Osteocyte (in vitro differentiated cells): ENCODE measurements at regions not wholly inside any gene's neighbourhood (a gene's known extent, or its start where the extent isn't known, plus 50 kb on each side); places are given as distances from the start of the nearest gene placed in this dataset.

ENCODE experiments used
- DNase-seq: peaks from one replicate; pipeline ENCODE4 v3.0.0; 2021; ENCODE audit warnings: mixed read lengths; ENCODE audit not compliant: unreplicated experiment; ENCODE audit errors: extremely low spot score
- H3K27ac Mint-ChIP-seq: one replicate; pipeline ENCODE4 v1.8.0; 2021; ENCODE audit warnings: mild to moderate bottlenecking, mixed read lengths; ENCODE audit not compliant: unreplicated experiment
- H3K27me3 Mint-ChIP-seq: one replicate; pipeline ENCODE4 v1.8.0; 2021; ENCODE audit warnings: mixed read lengths; ENCODE audit not compliant: unreplicated experiment
- H3K36me3 Mint-ChIP-seq: one replicate; pipeline ENCODE4 v1.8.0; 2021; ENCODE audit warnings: mixed read lengths; ENCODE audit not compliant: unreplicated experiment
- H3K4me1 Mint-ChIP-seq: one replicate; pipeline ENCODE4 v1.8.0; 2021; ENCODE audit warnings: mixed read lengths; ENCODE audit not compliant: unreplicated experiment
- H3K4me3 Mint-ChIP-seq: one replicate; pipeline ENCODE4 v1.8.0; 2021; ENCODE audit warnings: mild to moderate bottlenecking, moderate library complexity, mixed read lengths; ENCODE audit not compliant: unreplicated experiment
- H3K9me3 Mint-ChIP-seq: one replicate; pipeline ENCODE4 v1.8.0; 2021; ENCODE audit warnings: mixed read lengths; ENCODE audit not compliant: unreplicated experiment
- CTCF ChIP-seq: fragments of 200-600 bp; sonication (generic); IDR thresholded peaks from 2 replicates; pipeline ENCODE4 v1.5.0; 2021; ENCODE audit warnings: antibody characterized with exemption, mild to moderate bottlenecking, moderate library complexity

GRCh38 chr1:88433556-88433955, 250.5 kb upstream of the PKN2 start:
- Mint-ChIP-seq H3K36me3 (no peaks in the 10 kb centered on the region), H3K4me3 (no peak overlapping the region), H3K27me3 (no peaks in the 10 kb centered on the region), H3K4me1 (no peaks in the 10 kb centered on the region), H3K9me3 (peaks cover 32% of the 10 kb centered on the region), H3K27ac (no peak overlapping the region)
- TF ChIP-seq CTCF = no peak
- no peak for DNase-seq

- Mint-ChIP-seq H3K36me3 (no peaks in the 10 kb centered on the region), H3K9me3 (peaks cover 37% of the 10 kb centered on the region)
Observed at GRCh38 chr1:88434836-88435235, 249.2 kb upstream of the PKN2 start.

GRCh38 chr1:88441022-88441421, 243.1 kb upstream of the PKN2 start:
- Mint-ChIP-seq H3K36me3 (no peaks in the 10 kb centered on the region), H3K4me1 (no peaks in the 10 kb centered on the region), H3K4me3 (no peak overlapping the region), H3K27ac (no peak overlapping the region), H3K9me3 (peaks cover 25% of the 10 kb centered on the region), H3K27me3 (no peaks in the 10 kb centered on the region)
- no peak for TF ChIP-seq CTCF
- no peak for DNase-seq

More at GRCh38 chr1:88434836-88435235, 249.2 kb upstream of the PKN2 start:
- no peak for TF ChIP-seq CTCF
- Mint-ChIP-seq H3K27ac (no peak overlapping the region), H3K4me3 (no peak overlapping the region), H3K27me3 (no peaks in the 10 kb centered on the region), H3K4me1 (no peaks in the 10 kb centered on the region)
- DNase-seq = no peak

- H3K9me3 Mint-ChIP-seq = no peaks in the 10 kb centered on the region
- H3K4me3 Mint-ChIP-seq = no peak overlapping the region
- DNase-seq = no peak
- H3K27me3 Mint-ChIP-seq = peaks cover 18% of the 10 kb centered on the region
- no peak for TF ChIP-seq CTCF
- no peak overlapping the region for H3K27ac Mint-ChIP-seq
- no peaks in the 10 kb centered on the region for H3K4me1 Mint-ChIP-seq
- H3K36me3 Mint-ChIP-seq = no peaks in the 10 kb centered on the region
Observed at GRCh38 chr1:88451856-88452255, 232.2 kb upstream of the PKN2 start.

GRCh38 chr1:88453295-88453694, 230.8 kb upstream of the PKN2 start:
- no peak for TF ChIP-seq CTCF
- H3K27ac Mint-ChIP-seq = no peak overlapping the region
- H3K27me3 Mint-ChIP-seq = peaks cover 17% of the 10 kb centered on the region
- no peaks in the 10 kb centered on the region for H3K4me1 Mint-ChIP-seq
- no peaks in the 10 kb centered on the region for H3K36me3 Mint-ChIP-seq
- H3K4me3 Mint-ChIP-seq = no peak overlapping the region
- H3K9me3 Mint-ChIP-seq = no peaks in the 10 kb centered on the region
- DNase-seq = no peak
